Natural killer cell (primary cell): ENCODE measurements at regions not wholly inside any gene's neighbourhood (a gene's known extent, or its start where the extent isn't known, plus 50 kb on each side); places are given as distances from the start of the nearest gene placed in this dataset.

Experiments used
- ATAC-seq, 3 donors: fragments of 150-1000 bp in 2 of 3; fragments of 200-7000 bp in 1 of 3; cut with Tn5 transposase; 1 replicate in 1 of 3; 2 replicates in 2 of 3; pipeline ENCODE4 v1.10.0; 2021; ENCODE audit warnings: mild to moderate bottlenecking in 2 of 3, moderate library complexity in 2 of 3
- DNase-seq, 2 donors: peaks; one replicate each; pipeline versions ENCODE4 v3.0.0 to v3.0.0-alpha.2; 2013 to 2021; ENCODE audit warnings: mixed read lengths in 1 of 2
- H3K27ac ChIP-seq: one replicate; pipeline ENCODE4 v1.5.1; 2013; ENCODE audit warnings: mild to moderate bottlenecking, low read length
- H3K27me3 ChIP-seq: one replicate; pipeline ENCODE4 v1.6.1; 2013; ENCODE audit warnings: low read length; ENCODE audit not compliant: control insufficient read depth, insufficient read depth
- H3K36me3 ChIP-seq: one replicate; pipeline ENCODE4 v1.6.1; 2013; ENCODE audit warnings: low read length; ENCODE audit not compliant: control insufficient read depth, insufficient read depth
- H3K4me1 ChIP-seq: one replicate; pipeline ENCODE4 v1.6.1; 2013; ENCODE audit warnings: low read length; ENCODE audit not compliant: control insufficient read depth, insufficient read depth
- H3K4me3 ChIP-seq: one replicate; pipeline ENCODE4 v1.5.1; 2013; ENCODE audit warnings: low read length
- H3K9me3 ChIP-seq: one replicate; pipeline ENCODE4 v1.6.1; 2013; ENCODE audit warnings: low read length; ENCODE audit not compliant: control insufficient read depth, insufficient read depth
- H3K27ac Mint-ChIP-seq, 2 donors: one replicate each; pipeline ENCODE4 v1.8.0; 2022; ENCODE audit warnings: mild to moderate bottlenecking in 2 of 2, mixed read lengths in 2 of 2, moderate library complexity in 1 of 2
- H3K27me3 Mint-ChIP-seq, 2 donors: one replicate each; pipeline ENCODE4 v1.8.0; 2022; ENCODE audit warnings: low read depth in 2 of 2, mixed read lengths in 2 of 2
- H3K36me3 Mint-ChIP-seq: one replicate; pipeline ENCODE4 v1.8.0; 2022; ENCODE audit warnings: mixed read lengths
- H3K4me1 Mint-ChIP-seq, 2 donors: one replicate each; pipeline ENCODE4 v1.8.0; 2022; ENCODE audit warnings: mixed read lengths in 2 of 2
- H3K4me3 Mint-ChIP-seq: one replicate; pipeline ENCODE4 v1.8.0; 2022; ENCODE audit warnings: mild to moderate bottlenecking, moderate library complexity, mixed read lengths
- H3K9me3 Mint-ChIP-seq, 2 donors: one replicate each; pipeline ENCODE4 v1.8.0; 2022; ENCODE audit warnings: mixed read lengths in 2 of 2
- WGBS: methylation state at CpG from one replicate; pipeline ENCODE4 v1.1.7; 2013; ENCODE audit warnings: missing lambda C conversion rate; ENCODE audit not compliant: insufficient coverage; 5-methylcytosine and 5-hydroxymethylcytosine counted together
- intact Hi-C: fragments of 100-400 bp; cut with micrococcal nuclease; formaldehyde crosslinking; loops from one replicate; pipeline ENCODE4 v1.14.2; 2022
- TF ChIP-seq, protein P1 (sequence below): fragments of 200-600 bp; IDR thresholded peaks from one replicate; pipeline ENCODE4 v1.8.0; 2022; ENCODE audit warnings: antibody characterized with exemption

DNA sequence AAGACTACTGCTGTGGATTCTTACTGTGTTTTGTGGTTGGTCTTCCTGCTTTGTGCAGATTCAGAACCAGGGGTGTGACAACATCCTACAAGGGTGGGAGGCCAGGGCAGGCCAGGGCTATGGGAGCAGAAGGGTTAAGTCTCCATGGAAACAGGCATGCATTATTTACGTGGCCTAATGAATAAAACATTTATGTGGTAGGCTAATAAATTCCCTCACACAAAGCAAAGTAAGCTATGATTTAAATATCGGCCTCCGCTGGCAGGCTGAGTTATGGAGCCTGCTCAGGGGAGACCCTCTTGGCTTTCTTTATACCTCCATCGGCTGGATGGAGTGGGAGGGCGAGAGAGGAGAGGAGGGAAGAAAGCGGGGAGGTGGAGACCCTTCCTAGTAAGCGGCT lies 230.3 kb upstream of the MVB12B start:
- TF ChIP-seq, protein P1, sequence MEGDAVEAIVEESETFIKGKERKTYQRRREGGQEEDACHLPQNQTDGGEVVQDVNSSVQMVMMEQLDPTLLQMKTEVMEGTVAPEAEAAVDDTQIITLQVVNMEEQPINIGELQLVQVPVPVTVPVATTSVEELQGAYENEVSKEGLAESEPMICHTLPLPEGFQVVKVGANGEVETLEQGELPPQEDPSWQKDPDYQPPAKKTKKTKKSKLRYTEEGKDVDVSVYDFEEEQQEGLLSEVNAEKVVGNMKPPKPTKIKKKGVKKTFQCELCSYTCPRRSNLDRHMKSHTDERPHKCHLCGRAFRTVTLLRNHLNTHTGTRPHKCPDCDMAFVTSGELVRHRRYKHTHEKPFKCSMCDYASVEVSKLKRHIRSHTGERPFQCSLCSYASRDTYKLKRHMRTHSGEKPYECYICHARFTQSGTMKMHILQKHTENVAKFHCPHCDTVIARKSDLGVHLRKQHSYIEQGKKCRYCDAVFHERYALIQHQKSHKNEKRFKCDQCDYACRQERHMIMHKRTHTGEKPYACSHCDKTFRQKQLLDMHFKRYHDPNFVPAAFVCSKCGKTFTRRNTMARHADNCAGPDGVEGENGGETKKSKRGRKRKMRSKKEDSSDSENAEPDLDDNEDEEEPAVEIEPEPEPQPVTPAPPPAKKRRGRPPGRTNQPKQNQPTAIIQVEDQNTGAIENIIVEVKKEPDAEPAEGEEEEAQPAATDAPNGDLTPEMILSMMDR, result no peak
- H3K4me3 Mint-ChIP-seq, result no peak overlapping the region
- intact Hi-C loops, result no loop called here
- no peak for DNase-seq
- Histone ChIP-seq H3K9me3 (no peaks in the 10 kb centered on the region), H3K27ac (no peak overlapping the region), H3K27me3 (no peaks in the 10 kb centered on the region), H3K4me1 (no peaks in the 10 kb centered on the region), H3K4me3 (no peak overlapping the region), H3K36me3 (no peaks in the 10 kb centered on the region)
- no peaks in the 10 kb centered on the region for H3K9me3 Mint-ChIP-seq
- H3K27me3 Mint-ChIP-seq, result peaks cover 6 to 9% of the 10 kb centered on the region in 2 donors
- no peak overlapping the region for H3K27ac Mint-ChIP-seq
- 92% methylated on average over 6 of the region's 7 CpGs for WGBS
- H3K4me1 Mint-ChIP-seq, result no peaks in the 10 kb centered on the region
- ATAC-seq, result no peak
- H3K36me3 Mint-ChIP-seq, result no peaks in the 10 kb centered on the region

DNA sequence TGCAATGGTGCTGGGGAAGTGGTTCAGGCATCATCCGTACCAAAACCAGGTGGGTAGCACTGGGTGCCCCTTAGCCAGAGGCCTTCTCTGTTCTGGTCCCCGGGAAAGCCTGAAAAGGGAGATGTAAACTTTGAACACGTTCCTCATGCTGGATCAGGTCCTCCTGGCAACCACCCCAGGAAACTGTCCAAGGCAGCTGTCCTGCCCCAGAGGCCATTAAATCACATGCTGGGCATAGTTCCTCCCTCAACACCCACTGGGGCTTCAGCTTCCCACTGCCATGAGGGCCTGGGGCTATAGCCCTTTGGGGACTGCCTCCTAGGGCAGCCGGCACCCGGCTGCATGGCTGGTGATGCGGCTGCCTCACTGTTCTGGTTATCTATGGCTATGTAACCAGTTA lies 228.9 kb upstream of the MVB12B start:
- H3K9me3 ChIP-seq, result no peaks in the 10 kb centered on the region
- no peak overlapping the region for H3K4me3 Mint-ChIP-seq
- H3K4me1 Mint-ChIP-seq, result no peaks in the 10 kb centered on the region
- WGBS, result 88% methylated on average over 6 of the region's 6 CpGs
- intact Hi-C loops, result no loop called here
- H3K27me3 Mint-ChIP-seq, result peaks cover 5 to 17% of the 10 kb centered on the region in 2 donors
- H3K36me3 ChIP-seq, result no peaks in the 10 kb centered on the region
- DNase-seq, result no peak
- no peak overlapping the region for H3K27ac Mint-ChIP-seq
- H3K27ac ChIP-seq, result no peak overlapping the region
- no peaks in the 10 kb centered on the region for H3K27me3 ChIP-seq
- TF ChIP-seq, protein P1, result no peak
- H3K9me3 Mint-ChIP-seq, result no peaks in the 10 kb centered on the region
- H3K4me3 ChIP-seq, result no peak overlapping the region
- H3K36me3 Mint-ChIP-seq, result no peaks in the 10 kb centered on the region
- H3K4me1 ChIP-seq, result no peaks in the 10 kb centered on the region
- ATAC-seq, result no peak

DNA sequence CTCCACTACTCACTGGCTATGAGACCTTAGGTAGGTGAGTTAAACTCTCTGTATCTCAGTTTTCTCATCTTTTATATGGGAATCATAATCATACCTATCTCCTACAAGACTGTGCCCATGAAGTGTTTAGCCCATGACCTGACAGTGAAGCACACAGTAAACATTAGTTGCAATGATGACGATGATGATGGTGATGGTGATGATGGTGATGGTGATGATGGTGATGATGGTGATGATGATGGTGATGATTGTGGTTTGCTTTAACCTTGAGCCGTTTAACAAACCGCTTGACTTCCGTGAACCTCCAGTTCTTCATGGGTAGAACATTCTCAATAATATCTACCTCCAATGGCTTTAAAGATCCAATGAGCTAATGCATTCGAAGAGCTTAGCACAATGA lies 220.2 kb upstream of the MVB12B start:
- Histone ChIP-seq H3K4me3 (no peak overlapping the region), H3K27me3 (no peaks in the 10 kb centered on the region), H3K36me3 (no peaks in the 10 kb centered on the region), H3K27ac (no peak overlapping the region), H3K4me1 (no peaks in the 10 kb centered on the region), H3K9me3 (no peaks in the 10 kb centered on the region)
- no peaks in the 10 kb centered on the region for H3K4me1 Mint-ChIP-seq
- H3K9me3 Mint-ChIP-seq, result no peaks in the 10 kb centered on the region
- H3K36me3 Mint-ChIP-seq, result no peaks in the 10 kb centered on the region
- peaks cover 7 to 19% of the 10 kb centered on the region in 2 donors for H3K27me3 Mint-ChIP-seq
- intact Hi-C loops, result no loop called here
- TF ChIP-seq, protein P1, result no peak
- DNase-seq (no peak), ATAC-seq (no peak)
- H3K27ac Mint-ChIP-seq, result no peak overlapping the region
- H3K4me3 Mint-ChIP-seq, result no peak overlapping the region
- 98% methylated on average over 3 of the region's 5 CpGs for WGBS

DNA sequence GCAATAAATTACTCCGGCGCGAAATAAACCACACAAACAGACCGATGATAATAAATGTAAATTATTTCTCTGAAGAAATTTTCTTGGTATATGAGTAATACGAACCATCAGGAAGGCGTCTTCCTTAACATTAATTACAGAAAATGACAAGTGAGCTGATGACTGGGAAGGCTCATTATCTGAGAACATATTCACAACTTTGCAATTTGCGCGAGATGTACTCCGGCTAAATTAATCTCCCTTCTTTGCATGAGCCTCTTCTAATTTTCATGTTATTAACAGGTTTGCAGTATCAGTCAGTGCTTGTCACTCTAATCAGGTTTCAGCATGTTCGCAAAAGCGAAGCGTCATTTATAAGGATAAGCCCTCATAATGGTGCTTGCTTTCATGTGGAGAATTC lies 218.9 kb upstream of the MVB12B start:
- Histone ChIP-seq H3K4me3 (no peak overlapping the region), H3K27ac (no peak overlapping the region), H3K27me3 (no peaks in the 10 kb centered on the region), H3K4me1 (no peaks in the 10 kb centered on the region), H3K9me3 (no peaks in the 10 kb centered on the region), H3K36me3 (no peaks in the 10 kb centered on the region)
- intact Hi-C loops, result no loop called here
- Mint-ChIP-seq H3K4me3 (no peak overlapping the region), H3K27me3 (peaks cover 0 to 19% of the 10 kb centered on the region in 2 donors), H3K36me3 (no peaks in the 10 kb centered on the region), H3K4me1 (no peaks in the 10 kb centered on the region), H3K9me3 (no peaks in the 10 kb centered on the region), H3K27ac (no peak overlapping the region)
- 98% methylated on average over 11 of the region's 12 CpGs for WGBS
- TF ChIP-seq, protein P1, result no peak
- ATAC-seq (no peak), DNase-seq (no peak)
